ENCODE measurements at regions not wholly inside any gene's neighbourhood (a gene's known extent, or its start where the extent isn't known, plus 50 kb on each side); places are given as distances from the start of the nearest gene placed in this dataset.

- TF ChIP-seq CTCF (IDR thresholded peaks at IDR 0.05) (no peak), POLR2A (IDR thresholded peaks at IDR 0.05) (no peak)
Observed at GRCh38 chrX:94162971-94163370, 489.0 kb downstream of the FAM133A start.
